KMS-11 (cell line): ENCODE measurements at regions not wholly inside any gene's neighbourhood (a gene's known extent, or its start where the extent isn't known, plus 50 kb on each side); places are given as distances from the start of the nearest gene placed in this dataset.
A peak's percentile ranks its signal among the peaks of the same experiment; 100 is the strongest.

Source experiments
- H2AFZ ChIP-seq: fragments of 200-600 bp; sonication (generic); 2 replicates; pipeline ENCODE4 v1.6.1; 2016; ENCODE audit warnings: antibody characterized with exemption, mixed run types, low read depth
- H3K27ac ChIP-seq: fragments of 200-600 bp; sonication (generic); 2 replicates; pipeline ENCODE4 v1.6.1; 2016; ENCODE audit warnings: mild to moderate bottlenecking, mixed run types
- H3K27me3 ChIP-seq: fragments of 200-600 bp; sonication (generic); 2 replicates; pipeline ENCODE4 v1.6.1; 2017; ENCODE audit warnings: mild to moderate bottlenecking, low read depth, mixed run types, moderate library complexity; ENCODE audit not compliant: insufficient read depth
- H3K36me3 ChIP-seq: fragments of 200-600 bp; sonication (generic); 2 replicates; pipeline ENCODE4 v1.6.1; 2017; ENCODE audit warnings: mild to moderate bottlenecking, mixed run types; ENCODE audit not compliant: insufficient read depth
- H3K4me1 ChIP-seq: fragments of 200-600 bp; sonication (generic); 2 replicates; pipeline ENCODE4 v1.6.1; 2016; ENCODE audit warnings: mild to moderate bottlenecking, low read depth, mixed run types; ENCODE audit not compliant: poor library complexity, severe bottlenecking
- H3K4me2 ChIP-seq: fragments of 200-600 bp; sonication (generic); 2 replicates; pipeline ENCODE4 v1.7.0; 2016; ENCODE audit warnings: mild to moderate bottlenecking, mixed run types
- H3K4me3 ChIP-seq: fragments of 200-600 bp; sonication (generic); IDR thresholded peaks from 2 replicates; pipeline ENCODE4 v1.6.1; 2017; ENCODE audit warnings: low read depth, low read length, mixed read lengths; ENCODE audit not compliant: insufficient read depth
- H3K79me2 ChIP-seq: fragments of 200-600 bp; sonication (generic); 2 replicates; pipeline ENCODE4 v1.6.1; 2016; ENCODE audit warnings: low read depth, mixed run types; ENCODE audit not compliant: insufficient read depth
- H3K9ac ChIP-seq: fragments of 200-600 bp; sonication (generic); 2 replicates; pipeline ENCODE4 v1.6.1; 2016; ENCODE audit warnings: mild to moderate bottlenecking, mixed run types
- H4K20me1 ChIP-seq: fragments of 200-600 bp; sonication (generic); 2 replicates; pipeline ENCODE4 v1.6.1; 2016; ENCODE audit warnings: mild to moderate bottlenecking, mixed run types; ENCODE audit not compliant: insufficient read depth
- CTCF ChIP-seq: fragments of 200-600 bp; sonication (generic); conservative IDR thresholded peaks from 2 replicates; pipeline ENCODE4 v1.6.1; 2017; ENCODE audit warnings: low read depth, mild to moderate bottlenecking, antibody characterized with exemption, low read length, moderate library complexity, mixed read lengths

GRCh38 chr5:93078082-93079038 is 502.7 kb downstream of the NR2F1-AS1 start:
- Histone ChIP-seq H3K4me3 (peak overlapping the region; percentile 35), H3K4me2 (peak overlapping the region; percentile 18), H4K20me1 (no peaks in the 10 kb centered on the region), H3K36me3 (no peaks in the 10 kb centered on the region), H3K9ac (no peak overlapping the region; the same call in 1 of the 2 replicates), H3K79me2 (no peaks in the 10 kb centered on the region), H3K27ac (peak overlapping the region; percentile 29; the same call in 1 of the 2 replicates), H2AFZ (peak overlapping the region; percentile 31; the same call in 1 of the 2 replicates), H3K4me1 (peaks cover 22% of the 10 kb centered on the region), H3K27me3 (no peaks in the 10 kb centered on the region)
- no peak for TF ChIP-seq CTCF

- Histone ChIP-seq H3K4me1 (peaks cover 22% of the 10 kb centered on the region), H3K4me2 (no peak overlapping the region), H3K4me3 (no peak overlapping the region), H3K36me3 (no peaks in the 10 kb centered on the region), H2AFZ (no peak overlapping the region), H3K79me2 (no peaks in the 10 kb centered on the region), H3K9ac (no peak overlapping the region), H3K27me3 (no peaks in the 10 kb centered on the region), H4K20me1 (no peaks in the 10 kb centered on the region), H3K27ac (no peak overlapping the region)
- no peak for TF ChIP-seq CTCF
These were observed 504.5 kb downstream of the NR2F1-AS1 start for GRCh38 chr5:93076566-93076965.

DNA sequence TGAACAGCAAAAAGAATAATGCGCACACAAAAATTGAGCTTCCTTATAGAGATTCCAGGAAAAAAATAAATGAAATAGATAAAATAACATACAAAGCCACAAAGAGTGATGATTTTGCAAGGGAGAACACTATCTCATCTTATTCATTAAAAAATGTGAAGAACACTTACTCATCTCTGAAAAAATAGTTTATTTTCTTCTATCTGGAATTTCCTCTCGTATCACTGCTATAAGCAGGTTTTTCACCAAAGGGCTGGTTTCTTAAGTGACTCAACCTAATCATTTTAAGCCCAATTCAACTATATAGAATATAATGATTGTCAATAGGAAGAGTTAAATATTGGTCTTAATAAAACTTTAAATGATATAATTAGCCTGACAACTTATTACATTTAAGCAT is 504.9 kb downstream of the NR2F1-AS1 start:
- no peak overlapping the region for H3K27ac ChIP-seq
- H3K36me3 ChIP-seq: no peaks in the 10 kb centered on the region
- H3K79me2 ChIP-seq: no peaks in the 10 kb centered on the region
- H3K27me3 ChIP-seq: no peaks in the 10 kb centered on the region
- no peak overlapping the region for H3K4me2 ChIP-seq
- no peak overlapping the region for H3K9ac ChIP-seq
- H4K20me1 ChIP-seq: no peaks in the 10 kb centered on the region
- TF ChIP-seq CTCF: no peak
- H3K4me1 ChIP-seq: peaks cover 22% of the 10 kb centered on the region
- H2AFZ ChIP-seq: no peak overlapping the region
- no peak overlapping the region for H3K4me3 ChIP-seq

DNA sequence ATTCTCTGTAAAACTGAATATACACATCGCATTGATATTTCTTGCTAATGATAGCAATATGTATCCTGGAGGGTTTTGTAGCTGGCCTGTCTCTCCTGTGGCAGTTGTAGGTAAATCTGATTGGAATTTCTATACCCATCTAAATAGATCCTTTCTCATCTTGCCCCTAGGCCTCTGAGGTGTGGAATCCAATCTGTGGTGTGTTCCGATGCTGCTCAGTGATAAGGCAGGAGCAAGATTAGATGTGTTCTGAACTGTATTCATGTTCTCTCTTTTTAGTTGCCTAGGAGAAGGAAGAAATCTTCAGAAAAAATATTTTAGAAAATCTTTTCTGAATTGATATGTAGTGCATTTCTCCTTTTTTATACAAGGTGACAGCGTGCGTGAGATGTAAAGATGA is 507.5 kb downstream of the NR2F1-AS1 start:
- no peak overlapping the region for H2AFZ ChIP-seq
- H3K4me2 ChIP-seq: no peak overlapping the region
- TF ChIP-seq CTCF: no peak
- no peak overlapping the region for H3K9ac ChIP-seq
- H3K4me1 ChIP-seq: peaks cover 10% of the 10 kb centered on the region
- H3K79me2 ChIP-seq: no peaks in the 10 kb centered on the region
- no peaks in the 10 kb centered on the region for H4K20me1 ChIP-seq
- no peak overlapping the region for H3K27ac ChIP-seq
- H3K36me3 ChIP-seq: no peaks in the 10 kb centered on the region
- no peak overlapping the region for H3K4me3 ChIP-seq
- no peaks in the 10 kb centered on the region for H3K27me3 ChIP-seq
